GM23248 (cell line): ENCODE measurements at regions not wholly inside any gene's neighbourhood (a gene's known extent, or its start where the extent isn't known, plus 50 kb on each side); places are given as distances from the start of the nearest gene placed in this dataset.

Experiments
- EZH2 ChIP-seq: fragments of 200-600 bp; sonication (generic); IDR thresholded peaks from 2 replicates; pipeline ENCODE4 v1.6.1; 2018; ENCODE audit warnings: antibody characterized with exemption, mild to moderate bottlenecking; ENCODE audit not compliant: insufficient read depth, poor library complexity, severe bottlenecking
- EZH2phosphoT487 ChIP-seq: fragments of 200-600 bp; sonication (generic); IDR thresholded peaks from 2 replicates; pipeline ENCODE4 v1.6.1; 2018; ENCODE audit warnings: antibody characterized with exemption, moderate library complexity, mild to moderate bottlenecking, low read depth; ENCODE audit not compliant: insufficient read depth

- TF ChIP-seq EZH2 (no peak), EZH2phosphoT487 (no peak)
Observed at GRCh38 chr17:74042744-74043486, 160.6 kb upstream of the RPL38 start.
